CD4-positive, alpha-beta T cell (primary cell): ENCODE measurements at regions not wholly inside any gene's neighbourhood (a gene's known extent, or its start where the extent isn't known, plus 50 kb on each side); places are given as distances from the start of the nearest gene placed in this dataset.

Experiments
- ATAC-seq: fragments of 200-7000 bp; cut with Tn5 transposase; one replicate; pipeline ENCODE4 v1.10.0; 2022; ENCODE audit warnings: mild to moderate bottlenecking; ENCODE audit not compliant: poor library complexity
- CTCF ChIA-PET: fragments of 350-600 bp; sonication (Branson Sonifier 250); formaldehyde crosslinking; loops from one replicate; lab custom pipeline; 2021; ENCODE audit warnings: antibody characterized with exemption, inconsistent platforms; lab: Charles Lee
- POLR2A ChIA-PET: fragments of 350-600 bp; sonication (Branson Sonifier 250); formaldehyde crosslinking; loops from one replicate; lab custom pipeline; 2021; ENCODE audit warnings: antibody characterized with exemption, inconsistent platforms; lab: Charles Lee
- DNase-seq, 14 experiments: peaks; one replicate each; pipeline ENCODE4 v3.0.0-alpha.2; 2013 to 2020; ENCODE audit warnings: mixed read lengths in 2 of 14
- H3K27ac ChIP-seq, 2 donors: one replicate each; pipeline versions ENCODE4 v1.5.1 to v1.7.0; 2013; ENCODE audit warnings: low read length in 2 of 2, low read depth in 1 of 2, mild to moderate bottlenecking in 1 of 2
- H3K27me3 ChIP-seq, 2 experiments: 1 replicate in 1 of 2; 2 replicates in 1 of 2; pipeline versions ENCODE4 v1.6.1 to v1.7.0; 2013; ENCODE audit warnings: low read length in 2 of 2, control low read depth in 1 of 2, mild to moderate bottlenecking in 1 of 2, moderate library complexity in 1 of 2; ENCODE audit not compliant: insufficient read depth in 2 of 2, control insufficient read depth in 1 of 2
- H3K36me3 ChIP-seq: one replicate; pipeline ENCODE4 v1.6.1; 2013; ENCODE audit warnings: low read length, control low read depth; ENCODE audit not compliant: insufficient read depth
- H3K4me1 ChIP-seq: one replicate; pipeline ENCODE4 v1.6.1; 2013; ENCODE audit warnings: low read length, control low read depth; ENCODE audit not compliant: insufficient read depth
- H3K4me3 ChIP-seq: one replicate; pipeline ENCODE4 v1.5.1; 2013; ENCODE audit warnings: mild to moderate bottlenecking, low read length, moderate library complexity
- H3K9me3 ChIP-seq, 2 experiments: 1 replicate in 1 of 2; 2 replicates in 1 of 2; pipeline versions ENCODE4 v1.6.1 to v1.7.0; 2013; ENCODE audit warnings: low read length in 2 of 2, mild to moderate bottlenecking in 2 of 2, control low read depth in 1 of 2, moderate library complexity in 1 of 2; ENCODE audit not compliant: control insufficient read depth in 1 of 2, insufficient read depth in 1 of 2
- H3K27ac Mint-ChIP-seq: one replicate; pipeline ENCODE4 v1.8.0; 2020; ENCODE audit warnings: mixed read lengths
- H3K27me3 Mint-ChIP-seq: one replicate; pipeline ENCODE4 v1.8.0; 2021; ENCODE audit warnings: mixed read lengths
- H3K36me3 Mint-ChIP-seq: one replicate; pipeline ENCODE4 v1.8.0; 2021; ENCODE audit warnings: low read depth, mixed read lengths
- H3K4me1 Mint-ChIP-seq: one replicate; pipeline ENCODE4 v1.8.0; 2021; ENCODE audit warnings: low read depth, mixed read lengths
- H3K4me3 Mint-ChIP-seq: one replicate; pipeline ENCODE4 v1.8.0; 2020; ENCODE audit warnings: mild to moderate bottlenecking, mixed read lengths
- H3K9me3 Mint-ChIP-seq: one replicate; pipeline ENCODE4 v1.8.0; 2020; ENCODE audit warnings: mixed read lengths
- intact Hi-C, 2 experiments: fragments of 100-400 bp; cut with DNase I in 1 of 2; cut with micrococcal nuclease in 1 of 2; formaldehyde crosslinking; loops; one replicate each; pipeline versions ENCODE4 v1.15.1 to v1.9.0; 2023 to 2025; cut with DNase I, micrococcal nuclease
- TF ChIP-seq, protein P1 (sequence below): fragments of 200-600 bp; IDR thresholded peaks from one replicate; pipeline ENCODE4 v1.8.0; 2022; ENCODE audit warnings: antibody characterized with exemption, mild to moderate bottlenecking

DNA sequence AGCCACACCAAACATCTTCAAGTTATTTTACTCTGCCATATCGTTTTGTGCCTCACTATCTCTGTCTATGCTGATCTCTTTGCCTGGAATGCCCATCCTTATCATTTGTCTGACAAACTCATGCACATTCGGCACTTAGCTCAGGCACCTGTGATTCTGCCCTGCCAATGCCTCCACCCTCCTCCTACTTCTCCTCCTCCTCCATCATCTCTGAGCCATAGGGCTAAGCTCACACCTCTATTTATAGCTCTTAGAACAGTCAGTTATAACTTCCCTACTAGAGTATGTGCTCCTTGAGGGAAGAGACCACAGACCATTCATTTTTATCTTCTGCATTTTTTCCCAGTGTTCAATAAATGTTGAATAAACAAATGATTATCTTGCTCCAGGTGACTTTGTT is 51.2 kb upstream of the CDK13 start:
- H3K27me3 Mint-ChIP-seq = peaks cover 15% of the 10 kb centered on the region
- TF ChIP-seq, protein P1, sequence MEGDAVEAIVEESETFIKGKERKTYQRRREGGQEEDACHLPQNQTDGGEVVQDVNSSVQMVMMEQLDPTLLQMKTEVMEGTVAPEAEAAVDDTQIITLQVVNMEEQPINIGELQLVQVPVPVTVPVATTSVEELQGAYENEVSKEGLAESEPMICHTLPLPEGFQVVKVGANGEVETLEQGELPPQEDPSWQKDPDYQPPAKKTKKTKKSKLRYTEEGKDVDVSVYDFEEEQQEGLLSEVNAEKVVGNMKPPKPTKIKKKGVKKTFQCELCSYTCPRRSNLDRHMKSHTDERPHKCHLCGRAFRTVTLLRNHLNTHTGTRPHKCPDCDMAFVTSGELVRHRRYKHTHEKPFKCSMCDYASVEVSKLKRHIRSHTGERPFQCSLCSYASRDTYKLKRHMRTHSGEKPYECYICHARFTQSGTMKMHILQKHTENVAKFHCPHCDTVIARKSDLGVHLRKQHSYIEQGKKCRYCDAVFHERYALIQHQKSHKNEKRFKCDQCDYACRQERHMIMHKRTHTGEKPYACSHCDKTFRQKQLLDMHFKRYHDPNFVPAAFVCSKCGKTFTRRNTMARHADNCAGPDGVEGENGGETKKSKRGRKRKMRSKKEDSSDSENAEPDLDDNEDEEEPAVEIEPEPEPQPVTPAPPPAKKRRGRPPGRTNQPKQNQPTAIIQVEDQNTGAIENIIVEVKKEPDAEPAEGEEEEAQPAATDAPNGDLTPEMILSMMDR = no peak
- no peak overlapping the region for H3K27ac Mint-ChIP-seq
- intact Hi-C loops = loop anchor here in 1 of 2 experiments (5.0 kb wide), 2 partner anchors 233 to 322 kb away; partner anchors contain the start of gene MPLKIP
- Histone ChIP-seq H3K4me1 (peaks cover 3% of the 10 kb centered on the region), H3K9me3 (no peaks in the 10 kb centered on the region), H3K4me3 (no peak overlapping the region), H3K27me3 (no peaks in the 10 kb centered on the region), H3K27ac (no peak overlapping the region), H3K36me3 (no peaks in the 10 kb centered on the region)
- H3K4me3 Mint-ChIP-seq = no peak overlapping the region
- DNase-seq (no peak), ATAC-seq (no peak)
- H3K4me1 Mint-ChIP-seq = no peaks in the 10 kb centered on the region
- ChIA-PET CTCF (interaction anchor here (1.1 to 6.3 kb wide), 2 partner anchors 53 to 153 kb away, joined by 4 to 57 read pairs; no protein-coding TSS in a partner anchor), POLR2A (interaction anchor here (0.6 to 1.2 kb wide), 2 partner anchors 29 to 53 kb away, joined by 3 read pairs; no protein-coding TSS in a partner anchor)
- no peaks in the 10 kb centered on the region for H3K9me3 Mint-ChIP-seq
- H3K36me3 Mint-ChIP-seq = no peaks in the 10 kb centered on the region
